GM13976 (cell line): ENCODE measurements at regions not wholly inside any gene's neighbourhood (a gene's known extent, or its start where the extent isn't known, plus 50 kb on each side); places are given as distances from the start of the nearest gene placed in this dataset.

Source experiments
- DNase-seq: peaks from one replicate; pipeline ENCODE4 v3.0.0; 2012; ENCODE audit warnings: low spot score
- in situ Hi-C: fragments of 300-500 bp; cut with MboI; formaldehyde crosslinking; loops from one replicate; pipeline ENCODE4 v1.12.0; 2022; ENCODE audit warnings: low sequenced_read_pairs, mixed read lengths, inconsistent platforms; ENCODE audit not compliant: unreplicated experiment
- TF ChIP-seq, protein P1 (sequence below): IDR thresholded peaks from 2 replicates; pipeline ENCODE4 v1.5.1; 2012; ENCODE audit warnings: borderline replicate concordance, mild to moderate bottlenecking; ENCODE audit not compliant: insufficient read depth; ENCODE audit errors: extremely low read depth, missing control alignments, control extremely low read depth

- in situ Hi-C loops, result no loop called here
- no peak for DNase-seq
- TF ChIP-seq, protein P1, sequence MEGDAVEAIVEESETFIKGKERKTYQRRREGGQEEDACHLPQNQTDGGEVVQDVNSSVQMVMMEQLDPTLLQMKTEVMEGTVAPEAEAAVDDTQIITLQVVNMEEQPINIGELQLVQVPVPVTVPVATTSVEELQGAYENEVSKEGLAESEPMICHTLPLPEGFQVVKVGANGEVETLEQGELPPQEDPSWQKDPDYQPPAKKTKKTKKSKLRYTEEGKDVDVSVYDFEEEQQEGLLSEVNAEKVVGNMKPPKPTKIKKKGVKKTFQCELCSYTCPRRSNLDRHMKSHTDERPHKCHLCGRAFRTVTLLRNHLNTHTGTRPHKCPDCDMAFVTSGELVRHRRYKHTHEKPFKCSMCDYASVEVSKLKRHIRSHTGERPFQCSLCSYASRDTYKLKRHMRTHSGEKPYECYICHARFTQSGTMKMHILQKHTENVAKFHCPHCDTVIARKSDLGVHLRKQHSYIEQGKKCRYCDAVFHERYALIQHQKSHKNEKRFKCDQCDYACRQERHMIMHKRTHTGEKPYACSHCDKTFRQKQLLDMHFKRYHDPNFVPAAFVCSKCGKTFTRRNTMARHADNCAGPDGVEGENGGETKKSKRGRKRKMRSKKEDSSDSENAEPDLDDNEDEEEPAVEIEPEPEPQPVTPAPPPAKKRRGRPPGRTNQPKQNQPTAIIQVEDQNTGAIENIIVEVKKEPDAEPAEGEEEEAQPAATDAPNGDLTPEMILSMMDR, result no peak
Observed at GRCh38 chr2:205892251-205892655, 193.7 kb downstream of the INO80D start.

DNA sequence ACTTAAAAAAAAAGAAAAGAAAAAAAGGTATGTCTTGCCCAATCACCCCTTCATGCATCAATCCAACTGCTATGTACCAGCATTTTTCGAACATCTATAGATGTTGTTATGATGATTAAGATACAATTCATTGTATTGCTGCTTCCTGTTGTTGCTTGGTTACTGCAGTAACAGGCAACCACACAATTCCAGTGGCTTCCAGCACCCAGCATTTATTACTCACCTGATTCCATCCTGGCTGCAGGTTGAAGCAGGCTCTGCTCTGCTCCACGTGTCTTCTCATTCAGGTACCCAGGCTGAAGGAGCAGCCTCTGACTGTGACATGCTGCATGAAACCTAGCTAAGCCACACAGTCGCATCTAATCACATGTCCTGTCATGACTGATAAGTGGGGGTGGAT lies 196.9 kb downstream of the INO80D start:
- in situ Hi-C loops, result no loop called here
- TF ChIP-seq, protein P1, result no peak
- DNase-seq, result no peak

- DNase-seq, result no peak
- in situ Hi-C loops, result no loop called here
- TF ChIP-seq, protein P1, result no peak
Observed at GRCh38 chr2:205887637-205888036, 198.3 kb downstream of the INO80D start.

GRCh38 chr2:205885492-205886099 lies 200.4 kb downstream of the INO80D start:
- peak; percentile 84 for DNase-seq
- in situ Hi-C loops, result no loop called here
- TF ChIP-seq, protein P1, result peak; percentile 87

DNA sequence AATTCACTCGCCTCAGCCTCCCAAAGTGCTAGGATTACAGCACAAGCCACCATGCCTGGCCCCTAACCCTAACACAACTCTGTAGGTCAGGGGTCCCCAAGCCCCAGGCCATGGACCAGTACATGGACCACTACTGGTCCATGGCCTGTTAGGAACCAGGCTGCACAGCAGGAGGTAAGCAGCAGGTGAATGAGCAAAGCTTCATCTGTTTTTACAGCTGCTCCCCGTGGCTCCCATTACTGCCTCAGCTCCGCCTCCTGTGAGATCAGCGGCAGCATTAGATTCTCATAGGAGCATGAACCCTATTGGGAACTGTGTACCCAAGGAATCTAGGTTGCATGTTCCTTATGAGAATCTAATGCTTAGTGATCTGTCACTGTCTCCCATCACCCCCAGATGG lies 201.7 kb downstream of the NRP2 start:
- in situ Hi-C loops, result loop anchor here (5.0 kb wide), 1 partner anchor 112 kb away; no protein-coding TSS in a partner anchor
- TF ChIP-seq, protein P1, result no peak
- DNase-seq, result no peak

DNA sequence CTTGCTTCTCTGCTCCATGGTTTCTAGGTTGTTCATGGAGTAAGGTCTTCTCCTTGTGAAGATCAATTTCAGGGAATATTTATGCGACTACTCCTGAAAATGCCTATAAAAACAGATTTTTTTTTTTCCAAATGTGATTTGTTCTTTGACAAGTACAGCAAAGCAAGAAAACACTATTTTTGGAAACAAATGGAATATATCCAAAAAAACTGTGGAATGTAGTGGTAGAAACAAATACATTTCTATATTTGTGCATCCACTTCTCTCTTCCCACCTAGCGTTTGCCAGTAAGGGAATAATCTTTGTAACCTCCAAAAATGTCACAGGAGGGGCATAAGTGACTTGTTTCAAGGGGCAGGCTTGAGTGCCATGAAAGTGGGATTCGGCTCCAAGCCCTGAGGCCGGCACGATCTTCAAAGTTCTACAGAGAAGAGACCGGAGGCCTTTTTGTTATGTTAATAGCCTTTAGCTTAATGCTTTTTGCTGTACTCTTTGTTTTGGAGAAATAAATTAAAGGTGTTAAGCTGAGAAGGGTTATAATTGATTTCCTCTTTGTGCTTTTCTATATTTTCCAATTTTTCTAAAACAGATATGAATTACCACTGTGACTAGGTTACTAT lies 200.6 kb downstream of the NRP2 start:
- DNase-seq, result no peak
- TF ChIP-seq, protein P1, result no peak
- in situ Hi-C loops, result loop anchor here (5.0 kb wide), 1 partner anchor 111 kb away; no protein-coding TSS in a partner anchor

DNA sequence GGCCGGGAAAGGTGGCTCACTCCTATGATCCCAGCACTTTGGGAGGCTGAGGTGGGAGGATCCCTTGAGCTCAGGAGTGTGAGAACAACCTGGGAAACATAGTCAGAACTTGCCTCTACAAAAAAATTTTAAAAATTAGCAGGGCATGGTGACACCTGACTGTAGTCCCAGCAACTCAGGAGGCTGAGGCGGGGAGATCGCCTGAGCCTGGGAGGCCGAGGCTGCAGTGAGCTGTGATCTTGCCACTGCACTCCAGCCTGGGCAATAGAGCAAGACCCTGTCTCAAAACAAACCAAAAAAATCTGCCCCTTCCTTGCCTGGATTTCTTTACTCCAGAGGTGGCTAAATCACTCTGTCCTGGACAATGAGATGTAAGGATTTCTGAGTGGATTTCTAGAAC lies 197.7 kb downstream of the NRP2 start:
- in situ Hi-C loops, result loop anchor here (5.0 kb wide), 1 partner anchor 108 kb away; no protein-coding TSS in a partner anchor
- TF ChIP-seq, protein P1, result no peak
- no peak for DNase-seq
